GM12878 (cell line): ENCODE measurements at regions not wholly inside any gene's neighbourhood (a gene's known extent, or its start where the extent isn't known, plus 50 kb on each side); places are given as distances from the start of the nearest gene placed in this dataset.

Experiments
- ATAC-seq: fragments of 200-7000 bp; cut with Tn5 transposase; 3 replicates; pipeline ENCODE4 v1.9.1; 2020; ENCODE audit warnings: mild to moderate bottlenecking, moderate library complexity
- BruUV-seq: library from RNA; stranded (reverse); fragments of 400-500 nt; replicated peaks from 2 replicates; lab custom pipeline; 2021; lab: Mats Ljungman, UMichigan
- CTCF ChIA-PET: fragments of 300-600 bp; sonication (Branson Sonifier 250); formaldehyde crosslinking; extraction: SDS; loops from one replicate; lab custom pipeline; 2021; ENCODE audit warnings: inconsistent platforms; lab: Yijun Ruan, JAX
- POLR2A ChIA-PET: fragments of 350-600 bp; formaldehyde crosslinking; extraction: SDS; loops from one replicate; lab custom pipeline; 2021; ENCODE audit warnings: inconsistent platforms; lab: Charles Lee
- RAD21 ChIA-PET: fragments of 300-600 bp; sonication (Branson Sonifier 250); formaldehyde crosslinking; loops from one replicate; lab custom pipeline; 2023; ENCODE audit warnings: antibody characterized with exemption; ENCODE audit not compliant: unreplicated experiment; lab: Charles Lee
- SMC1A ChIA-PET: fragments of 300-600 bp; sonication (Branson Sonifier 250); formaldehyde crosslinking; loops from one replicate; lab custom pipeline; 2023; ENCODE audit not compliant: unreplicated experiment, uncharacterized antibody; lab: Charles Lee
- DNase-seq: peaks from one replicate; pipeline ENCODE4 v3.0.0-alpha.2; 2011; ENCODE audit warnings: low read depth, low spot score
- FAIRE-seq: peaks from 3 replicates; lab custom pipeline; 2011; peaks lifted over from hg19 to GRCh38; lab: Jason Lieb, UNC
- H2AFZ ChIP-seq: 2 replicates; pipeline ENCODE4 v1.6.0; 2011; ENCODE audit warnings: low read depth, low read length, control low read depth; ENCODE audit not compliant: control insufficient read depth
- H3K27ac ChIP-seq: 2 replicates; pipeline ENCODE4 v1.5.1; 2011; ENCODE audit warnings: control low read depth; ENCODE audit not compliant: control insufficient read depth, insufficient read depth
- H3K27me3 ChIP-seq, 2 experiments: replicated peaks in 1 of 2; 2 replicates each; pipeline versions ENCODE4 v1.6.0 to v1.6.1; 2011; ENCODE audit warnings: low read length in 1 of 2; ENCODE audit not compliant: control insufficient read depth in 2 of 2, insufficient read depth in 2 of 2
- H3K36me3 ChIP-seq, 2 experiments: 2 replicates each; pipeline ENCODE4 v1.5.1; 2011; ENCODE audit warnings: low read length in 1 of 2; ENCODE audit not compliant: control insufficient read depth in 2 of 2, insufficient read depth in 2 of 2
- H3K4me1 ChIP-seq: 2 replicates; pipeline ENCODE4 v1.6.1; 2011; ENCODE audit warnings: mild to moderate bottlenecking, low read length, moderate library complexity, mixed read lengths; ENCODE audit not compliant: control insufficient read depth, insufficient read depth
- H3K4me2 ChIP-seq: 2 replicates; pipeline ENCODE4 v1.6.0; 2011; ENCODE audit warnings: control low read depth; ENCODE audit not compliant: control insufficient read depth, insufficient read depth
- H3K4me3 ChIP-seq: fragments of 200-600 bp; sonication (generic); 2 replicates; pipeline ENCODE4 v1.5.1; 2016
- H3K79me2 ChIP-seq: 2 replicates; pipeline ENCODE4 v1.6.0; 2011; ENCODE audit warnings: low read length; ENCODE audit not compliant: control insufficient read depth, insufficient read depth
- H3K9ac ChIP-seq: 2 replicates; pipeline ENCODE4 v1.8.0; 2011; ENCODE audit warnings: low read length, control low read depth, mixed read lengths; ENCODE audit not compliant: control insufficient read depth, insufficient read depth
- H3K9me3 ChIP-seq: replicated peaks from 3 replicates; pipeline ENCODE4 v1.5.1; 2011; ENCODE audit warnings: mild to moderate bottlenecking, low read length; ENCODE audit not compliant: control insufficient read depth, insufficient read depth
- H4K20me1 ChIP-seq: 2 replicates; pipeline ENCODE4 v1.6.0; 2011; ENCODE audit not compliant: control insufficient read depth, insufficient read depth
- E2F4 ChIP-seq: IDR thresholded peaks from 2 replicates; pipeline ENCODE4 v1.6.1; 2012; ENCODE audit warnings: low read depth, low read length, improper control_type of control experiment
- ELK1 ChIP-seq: IDR thresholded peaks from 2 replicates; pipeline ENCODE4 v1.6.1; 2012; ENCODE audit warnings: low read depth, low read length, improper control_type of control experiment
- ETV6 ChIP-seq, 2 experiments: fragments of 450-650 bp in 1 of 2; IDR thresholded peaks in 1 of 2; conservative IDR thresholded peaks in 1 of 2; 2 replicates each; pipeline ENCODE4 v1.6.1; 2014; ENCODE audit warnings: antibody characterized with exemption in 1 of 2, borderline replicate concordance in 1 of 2, low read depth in 1 of 2, mild to moderate bottlenecking in 1 of 2, moderate library complexity in 1 of 2
- JUNB ChIP-seq: IDR thresholded peaks from 2 replicates; pipeline ENCODE4 v1.6.1; 2016; ENCODE audit warnings: antibody characterized with exemption, mild to moderate bottlenecking
- JUND ChIP-seq: IDR thresholded peaks from 2 replicates; pipeline ENCODE4 v1.6.1; 2012; ENCODE audit warnings: low read depth, mild to moderate bottlenecking, low read length, improper control_type of control experiment, moderate library complexity
- NFYA ChIP-seq: IDR thresholded peaks from 2 replicates; pipeline ENCODE4 v1.6.1; 2011; ENCODE audit warnings: low read depth, mild to moderate bottlenecking, low read length, improper control_type of control experiment, borderline replicate concordance
- POU2F2 ChIP-seq: IDR thresholded peaks from 3 replicates; pipeline ENCODE4 v1.6.1; 2011; ENCODE audit warnings: low read depth, mild to moderate bottlenecking, low read length, borderline replicate concordance
- RCOR1 ChIP-seq: conservative IDR thresholded peaks from 2 replicates; pipeline ENCODE4 v1.6.1; 2012; ENCODE audit warnings: low read depth, low read length, improper control_type of control experiment
- SMC3 ChIP-seq: IDR thresholded peaks from 2 replicates; pipeline ENCODE4 v1.6.1; 2011; ENCODE audit warnings: low read length, improper control_type of control experiment, borderline replicate concordance
- SRF ChIP-seq, 2 experiments: IDR thresholded peaks; 2 replicates each; pipeline ENCODE4 v1.6.1; 2011; ENCODE audit warnings: low read depth in 2 of 2, low read length in 2 of 2, mild to moderate bottlenecking in 1 of 2, moderate library complexity in 1 of 2
- TCF12 ChIP-seq: IDR thresholded peaks from 2 replicates; pipeline ENCODE4 v1.6.1; 2011; ENCODE audit warnings: low read depth, mild to moderate bottlenecking, low read length
- ZNF622 ChIP-seq: fragments of 450-650 bp; IDR thresholded peaks from 2 replicates; pipeline ENCODE4 v1.6.1; 2017; ENCODE audit warnings: mild to moderate bottlenecking, inconsistent platforms
- ZZZ3 ChIP-seq: IDR thresholded peaks from 2 replicates; pipeline ENCODE4 v1.6.1; 2011; ENCODE audit warnings: low read depth; ENCODE audit not compliant: control insufficient read depth, insufficient read length
- WGBS: methylation state at CpG from one replicate; pipeline ENCODE4 v1.1.6; 2016; ENCODE audit warnings: low lambda C conversion rate; ENCODE audit not compliant: insufficient replicate concordance, insufficient coverage; ENCODE audit errors: missing lambda C conversion rate; 5-methylcytosine and 5-hydroxymethylcytosine counted together
- in situ Hi-C: fragments of 300-500 bp; cut with MboI; formaldehyde crosslinking; loops from 9 replicates; pipeline ENCODE4 v1.14.3; 2018; ENCODE audit warnings: mixed read lengths
- intact Hi-C: fragments of 100-400 bp; cut with micrococcal nuclease; formaldehyde crosslinking; loops from one replicate; pipeline ENCODE4 v1.14.2; 2022; ENCODE audit not compliant: unreplicated experiment

GRCh38 chr7:42650701-42651100 is 261.2 kb downstream of the C7orf25 start:
- no TSS peak for BruUV-seq

More at GRCh38 chr7:42650701-42651100, 261.2 kb downstream of the C7orf25 start:
- no peak for DNase-seq
- no peaks in the 10 kb centered on the region for H3K79me2 ChIP-seq
- H3K9ac ChIP-seq, result no peak overlapping the region
- no peaks in the 10 kb centered on the region for H3K36me3 ChIP-seq
- ChIA-PET RAD21 (no interaction called here), POLR2A (no interaction called here), CTCF (no interaction called here), SMC1A (no interaction called here)
- H4K20me1 ChIP-seq, result no peaks in the 10 kb centered on the region
- no peak overlapping the region for H3K4me3 ChIP-seq
- H3K9me3 ChIP-seq, result no peaks in the 10 kb centered on the region
- intact Hi-C loops (no loop called here), in situ Hi-C loops (no loop called here)
- H3K4me1 ChIP-seq, result no peaks in the 10 kb centered on the region
- WGBS, result 0% methylated on average over 1 of the region's 1 CpG
- no peak overlapping the region for H2AFZ ChIP-seq
- FAIRE-seq, result no peak
- ATAC-seq, result no peak
- TF ChIP-seq JUND, result no peak
- TF ChIP-seq POU2F2, result no peak
- no peak for TF ChIP-seq JUNB
- TF ChIP-seq SRF (IDR thresholded peaks at IDR 0.05; ENCODE audit: low read depth in 2 of 2, low read length in 2 of 2), result no peak
- TF ChIP-seq ELK1, result no peak
- TF ChIP-seq RCOR1, result no peak
- no peak for TF ChIP-seq ZNF622
- no peak for TF ChIP-seq ETV6 (conservative IDR thresholded peaks at IDR 0.05 in 1 of 2, IDR thresholded peaks at IDR 0.05 in 1 of 2; ENCODE audit: borderline replicate concordance in 1 of 2, low read depth in 1 of 2)
- no peak for TF ChIP-seq TCF12
- no peak for TF ChIP-seq SMC3
- TF ChIP-seq ZZZ3, result no peak
- TF ChIP-seq E2F4, result no peak
- TF ChIP-seq NFYA, result no peak
- no peaks in the 10 kb centered on the region for H3K27me3 ChIP-seq
- no peak overlapping the region for H3K27ac ChIP-seq
- H3K4me2 ChIP-seq, result no peak overlapping the region
